ENCODE measurements at regions not wholly inside any gene's neighbourhood (a gene's known extent, or its start where the extent isn't known, plus 50 kb on each side); places are given as distances from the start of the nearest gene placed in this dataset.

DNA sequence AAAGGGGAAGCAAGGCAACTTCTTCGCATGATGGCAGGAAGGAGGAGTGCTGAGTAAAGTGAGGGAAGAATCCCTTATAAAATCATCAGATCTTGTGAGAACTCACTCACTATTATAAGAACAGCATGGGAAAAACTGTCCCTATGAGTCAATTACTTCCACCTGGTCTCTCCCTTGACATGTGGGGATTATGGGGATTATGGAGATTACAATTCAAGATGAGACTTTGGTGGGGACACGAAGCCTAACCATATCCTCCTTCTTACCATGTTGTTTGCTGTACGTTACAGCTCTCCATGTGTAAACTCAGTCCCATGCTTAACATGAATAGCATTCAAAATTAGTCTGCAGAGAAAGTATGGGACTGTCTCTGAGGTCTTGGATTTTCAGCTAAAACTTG, 1096.8 kb upstream of the ACVR2A start:
- intact Hi-C loops (cut with DNase I): no loop called here
- H3K27ac ChIP-seq: no peak overlapping the region
- H3K4me1 ChIP-seq: no peaks in the 10 kb centered on the region
- no peak for DNase-seq
- no peak for TF ChIP-seq POLR2A (IDR thresholded peaks at IDR 0.05)
- TF ChIP-seq, protein P1, sequence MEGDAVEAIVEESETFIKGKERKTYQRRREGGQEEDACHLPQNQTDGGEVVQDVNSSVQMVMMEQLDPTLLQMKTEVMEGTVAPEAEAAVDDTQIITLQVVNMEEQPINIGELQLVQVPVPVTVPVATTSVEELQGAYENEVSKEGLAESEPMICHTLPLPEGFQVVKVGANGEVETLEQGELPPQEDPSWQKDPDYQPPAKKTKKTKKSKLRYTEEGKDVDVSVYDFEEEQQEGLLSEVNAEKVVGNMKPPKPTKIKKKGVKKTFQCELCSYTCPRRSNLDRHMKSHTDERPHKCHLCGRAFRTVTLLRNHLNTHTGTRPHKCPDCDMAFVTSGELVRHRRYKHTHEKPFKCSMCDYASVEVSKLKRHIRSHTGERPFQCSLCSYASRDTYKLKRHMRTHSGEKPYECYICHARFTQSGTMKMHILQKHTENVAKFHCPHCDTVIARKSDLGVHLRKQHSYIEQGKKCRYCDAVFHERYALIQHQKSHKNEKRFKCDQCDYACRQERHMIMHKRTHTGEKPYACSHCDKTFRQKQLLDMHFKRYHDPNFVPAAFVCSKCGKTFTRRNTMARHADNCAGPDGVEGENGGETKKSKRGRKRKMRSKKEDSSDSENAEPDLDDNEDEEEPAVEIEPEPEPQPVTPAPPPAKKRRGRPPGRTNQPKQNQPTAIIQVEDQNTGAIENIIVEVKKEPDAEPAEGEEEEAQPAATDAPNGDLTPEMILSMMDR (IDR thresholded peaks at IDR 0.05): no peak
- H3K36me3 ChIP-seq: no peaks in the 10 kb centered on the region
- no peaks in the 10 kb centered on the region for H3K9me3 ChIP-seq
- WGBS, 2 donors: 81 to 84% methylated on average over 3 of the region's 3 CpGs
- no peak overlapping the region for H3K4me3 ChIP-seq
- no peaks in the 10 kb centered on the region for H3K27me3 ChIP-seq

DNA sequence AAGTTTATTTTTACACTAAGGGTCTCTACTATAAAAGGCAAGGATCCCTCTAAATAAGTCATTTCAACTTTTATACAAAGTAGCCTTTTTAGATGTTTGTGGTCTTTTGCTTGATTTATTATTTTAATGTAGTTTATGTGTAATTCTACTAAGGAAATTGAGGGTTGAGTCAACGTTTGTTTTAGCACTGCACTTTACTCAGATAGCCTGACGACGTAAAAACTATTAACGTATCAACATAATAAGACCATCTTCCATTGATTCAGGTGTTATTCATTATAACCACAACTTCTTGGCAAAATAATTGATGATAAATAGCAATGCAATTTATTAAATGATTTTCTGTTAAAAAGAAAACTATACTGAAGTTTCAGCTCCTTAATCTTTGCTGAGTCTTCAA, 1103.6 kb upstream of the ACVR2A start:
- Histone ChIP-seq H3K4me1 (no peaks in the 10 kb centered on the region), H3K27ac (no peak overlapping the region), H3K36me3 (no peaks in the 10 kb centered on the region), H3K27me3 (no peaks in the 10 kb centered on the region), H3K4me3 (no peak overlapping the region), H3K9me3 (no peaks in the 10 kb centered on the region)
- WGBS, 2 donors: 49 to 59% methylated on average over 4 of the region's 4 CpGs
- no peak for TF ChIP-seq POLR2AphosphoS5 (IDR thresholded peaks at IDR 0.05)
- no peak for TF ChIP-seq EP300 (IDR thresholded peaks at IDR 0.05)
- TF ChIP-seq, protein P1 (IDR thresholded peaks at IDR 0.05): no peak
- no peak for TF ChIP-seq POLR2A (IDR thresholded peaks at IDR 0.05)
- DNase-seq: no peak
- intact Hi-C loops (cut with DNase I): no loop called here

DNA sequence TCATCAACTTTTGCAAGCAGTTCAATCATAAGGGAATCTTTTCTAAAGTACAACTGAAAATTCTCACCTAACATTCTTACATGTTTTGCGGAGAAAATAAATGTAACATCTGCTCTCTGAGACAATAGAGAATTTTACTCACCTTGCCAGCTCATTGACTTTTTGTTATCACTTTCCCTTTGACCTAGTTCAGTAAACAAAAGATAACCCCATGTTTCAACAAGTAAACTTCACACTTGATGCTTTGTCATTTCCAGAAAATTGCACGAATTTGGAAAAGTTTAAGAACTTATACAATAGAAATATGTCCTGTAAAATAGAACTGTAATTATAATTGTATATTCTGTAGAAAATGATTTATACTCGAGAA, 1110.0 kb upstream of the ACVR2A start:
- no peaks in the 10 kb centered on the region for H3K36me3 ChIP-seq
- intact Hi-C loops (cut with DNase I): loop anchor here (5.0 kb wide), 1 partner anchor 1177 kb away; no protein-coding TSS in a partner anchor
- no peak overlapping the region for H3K4me3 ChIP-seq
- no peaks in the 10 kb centered on the region for H3K4me1 ChIP-seq
- no peak overlapping the region for H3K27ac ChIP-seq
- H3K9me3 ChIP-seq: no peaks in the 10 kb centered on the region
- no peak for TF ChIP-seq POLR2A (IDR thresholded peaks at IDR 0.05)
- TF ChIP-seq, protein P1 (IDR thresholded peaks at IDR 0.05): no peak
- no peak for TF ChIP-seq POLR2AphosphoS5 (IDR thresholded peaks at IDR 0.05)
- no peak for TF ChIP-seq EP300 (IDR thresholded peaks at IDR 0.05)
- no peaks in the 10 kb centered on the region for H3K27me3 ChIP-seq
- DNase-seq: no peak
- 22 to 71% methylated on average over 3 of the region's 3 CpGs for WGBS, 2 donors

DNA sequence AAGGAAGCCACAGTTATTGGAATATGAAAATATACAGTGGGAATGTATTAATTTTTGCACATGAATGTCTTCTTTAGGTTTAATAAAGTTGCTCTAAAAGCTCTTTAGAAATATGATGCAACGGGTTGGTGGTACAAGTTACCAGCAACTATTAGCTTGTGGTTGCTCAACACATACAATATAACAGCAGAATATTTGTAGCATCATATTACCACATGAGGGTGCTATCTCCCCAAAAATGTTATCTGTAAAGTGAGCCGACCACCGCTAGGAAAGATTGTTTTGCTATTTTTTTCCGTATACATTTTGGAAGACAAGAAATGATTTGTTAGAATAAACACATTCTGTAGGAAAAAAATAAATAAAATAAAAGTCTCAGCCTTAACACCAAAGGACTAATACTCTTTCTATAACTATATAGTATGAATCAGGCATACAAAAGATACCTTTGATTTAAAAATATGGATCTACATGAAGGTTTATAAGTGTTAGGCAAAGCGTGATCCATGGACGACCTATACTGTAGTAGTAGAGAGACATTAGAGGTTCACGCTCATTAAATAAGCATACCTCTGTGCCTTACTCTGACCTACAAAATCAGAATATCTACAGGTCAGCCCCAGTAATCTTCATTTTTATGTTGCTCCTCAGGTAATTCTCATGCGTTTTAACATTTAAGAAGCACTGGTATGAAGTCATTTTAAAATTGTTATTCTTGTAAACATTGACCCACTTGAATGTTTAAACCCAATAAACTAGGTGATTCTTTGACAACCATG, 1110.6 kb upstream of the ACVR2A start:
- no peak overlapping the region for H3K4me3 ChIP-seq
- TF ChIP-seq POLR2A (IDR thresholded peaks at IDR 0.05): no peak
- TF ChIP-seq, protein P1 (IDR thresholded peaks at IDR 0.05): peak; percentile 33 to 54 (median 41)
- H3K27me3 ChIP-seq: no peaks in the 10 kb centered on the region
- intact Hi-C loops (cut with DNase I): loop anchor here (5.0 kb wide), 1 partner anchor 1178 kb away; no protein-coding TSS in a partner anchor
- no peaks in the 10 kb centered on the region for H3K4me1 ChIP-seq
- H3K9me3 ChIP-seq: no peaks in the 10 kb centered on the region
- no peak overlapping the region for H3K27ac ChIP-seq
- 17 to 37% methylated on average over 8 of the region's 8 CpGs for WGBS, 2 donors
- H3K36me3 ChIP-seq: no peaks in the 10 kb centered on the region
- no peak for DNase-seq

DNA sequence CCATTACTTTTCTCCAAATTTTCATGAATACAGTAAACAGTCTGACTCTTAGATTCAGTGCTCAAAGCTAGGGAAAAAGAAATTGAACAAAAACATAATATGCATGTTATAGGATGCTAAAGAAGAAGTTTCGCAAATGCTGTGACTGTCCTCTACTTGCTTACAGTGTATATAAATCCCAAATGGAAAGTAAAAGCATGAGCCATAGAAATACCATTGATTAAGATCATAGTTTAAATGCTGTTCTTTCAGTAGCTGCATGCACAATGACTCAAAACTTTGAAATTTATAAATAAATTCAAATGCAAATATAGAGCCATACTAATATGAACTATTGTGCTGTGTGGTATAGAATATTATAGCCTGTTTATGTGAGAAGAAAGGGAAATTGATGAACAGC, 1113.9 kb upstream of the ACVR2A start:
- no peaks in the 10 kb centered on the region for H3K36me3 ChIP-seq
- H3K9me3 ChIP-seq: no peaks in the 10 kb centered on the region
- H3K4me3 ChIP-seq: no peak overlapping the region
- intact Hi-C loops (cut with DNase I): loop anchor here (5.0 kb wide), 1 partner anchor 1181 kb away; no protein-coding TSS in a partner anchor
- no peaks in the 10 kb centered on the region for H3K4me1 ChIP-seq
- H3K27me3 ChIP-seq: no peaks in the 10 kb centered on the region
- no peak for DNase-seq
- 95 to 99% methylated on average over 1 of the region's 1 CpG for WGBS, 2 donors
- H3K27ac ChIP-seq: no peak overlapping the region
- TF ChIP-seq POLR2A (IDR thresholded peaks at IDR 0.05) (no peak), EP300 (IDR thresholded peaks at IDR 0.05) (no peak), POLR2AphosphoS5 (IDR thresholded peaks at IDR 0.05) (no peak)
- TF ChIP-seq, protein P1 (IDR thresholded peaks at IDR 0.05): no peak

Measured in sigmoid colon (tissue), 6 donors.